Stimulated activated effector memory CD8-positive, alpha-beta T cell treated with anti-CD3 and anti-CD28 coated beads, Interleukin-12 subunit alpha, Interleukin-12 subunit beta, amount 100 ng/mL, for 72 hours (primary cell): ENCODE measurements at regions not wholly inside any gene's neighbourhood (a gene's known extent, or its start where the extent isn't known, plus 50 kb on each side); places are given as distances from the start of the nearest gene placed in this dataset.

Experiments
- ATAC-seq: fragments of 150-1000 bp; cut with Tn5 transposase; 2 replicates; pipeline ENCODE4 v1.10.0; 2021
- DNase-seq, 2 donors: peaks; one replicate each; pipeline ENCODE4 v3.0.0; 2021 to 2022; ENCODE audit warnings: low spot score in 2 of 2
- H3K27ac Mint-ChIP-seq: one replicate; pipeline ENCODE4 v1.8.0; 2022; ENCODE audit warnings: mild to moderate bottlenecking, mixed read lengths
- H3K36me3 Mint-ChIP-seq: one replicate; pipeline ENCODE4 v1.8.0; 2022; ENCODE audit warnings: mild to moderate bottlenecking, mixed read lengths
- H3K4me1 Mint-ChIP-seq: one replicate; pipeline ENCODE4 v1.8.0; 2022; ENCODE audit warnings: mixed read lengths
- H3K4me3 Mint-ChIP-seq: one replicate; pipeline ENCODE4 v1.8.0; 2022; ENCODE audit warnings: mild to moderate bottlenecking, mixed read lengths
- H3K9me3 Mint-ChIP-seq: one replicate; pipeline ENCODE4 v1.8.0; 2022; ENCODE audit warnings: mixed read lengths

DNA sequence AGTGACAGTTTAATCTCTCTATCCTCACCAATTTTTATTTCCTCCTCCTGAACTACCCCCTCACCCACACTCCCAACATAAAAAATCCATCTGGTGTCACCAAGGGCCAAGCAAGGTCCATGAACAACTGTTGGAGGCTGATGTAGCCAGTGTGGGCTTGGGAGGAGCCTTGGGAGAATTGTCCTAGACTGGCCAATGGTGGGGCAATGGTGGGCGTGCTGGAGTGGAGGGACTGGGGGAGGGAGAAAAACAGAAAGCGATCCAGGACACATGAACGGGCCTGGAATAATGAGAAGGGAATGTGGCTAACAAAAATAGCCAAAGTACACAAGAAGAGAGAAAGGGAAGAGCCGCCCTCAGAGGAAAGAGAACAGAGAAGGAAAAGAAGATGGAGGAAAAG is 272.6 kb downstream of the ENC1 start:
- no peaks in the 10 kb centered on the region for H3K36me3 Mint-ChIP-seq
- ATAC-seq, result no peak
- no peak overlapping the region for H3K4me3 Mint-ChIP-seq
- no peak overlapping the region for H3K27ac Mint-ChIP-seq
- H3K9me3 Mint-ChIP-seq, result no peaks in the 10 kb centered on the region
- no peak for DNase-seq
- H3K4me1 Mint-ChIP-seq, result no peaks in the 10 kb centered on the region

DNA sequence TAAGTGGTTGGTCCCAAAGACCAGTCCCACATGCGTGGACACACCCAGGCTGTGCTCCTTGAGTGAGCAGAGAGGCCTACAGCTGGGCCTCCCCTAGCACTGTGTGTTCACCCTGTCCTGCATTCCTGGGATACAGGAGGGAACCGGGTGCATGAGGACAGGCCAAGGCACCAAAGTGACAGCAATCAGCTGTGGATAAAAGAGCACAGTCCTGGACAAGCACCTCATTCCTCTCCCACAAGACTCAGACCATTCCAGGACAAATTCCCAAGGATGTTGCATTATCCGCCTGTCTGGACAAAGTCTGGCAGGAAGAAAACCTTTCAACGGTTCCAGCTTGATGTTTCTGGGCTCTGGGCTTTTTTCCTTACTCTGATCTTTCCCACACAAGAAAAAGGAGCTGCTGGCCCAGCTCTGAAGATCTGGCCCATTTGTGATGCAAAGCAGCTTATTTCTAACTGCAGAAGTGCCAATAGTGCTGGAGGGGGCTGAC is 273.2 kb downstream of the ENC1 start:
- Mint-ChIP-seq H3K36me3 (no peaks in the 10 kb centered on the region), H3K4me1 (no peaks in the 10 kb centered on the region)
- ATAC-seq, result no peak

DNA sequence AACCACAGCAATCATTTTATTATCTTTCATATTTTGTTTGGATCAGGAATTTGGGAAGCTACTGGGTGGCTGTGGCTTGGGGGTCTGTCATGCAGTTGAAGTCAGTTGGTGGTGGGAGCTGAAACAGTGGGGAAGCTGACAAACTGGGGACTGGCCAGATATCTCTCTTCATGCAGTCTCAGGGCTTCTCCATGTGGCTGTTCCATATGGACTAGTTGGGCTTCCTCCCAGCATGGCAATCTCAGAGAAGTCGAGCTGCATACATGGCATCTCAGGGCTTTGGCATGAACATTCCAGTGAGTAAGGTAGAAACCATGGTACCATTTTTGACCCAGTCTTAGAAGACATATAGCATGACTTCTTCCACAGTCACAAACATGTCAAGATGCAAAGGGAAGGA is 274.8 kb downstream of the ENC1 start:
- Mint-ChIP-seq H3K36me3 (no peaks in the 10 kb centered on the region), H3K4me3 (no peak overlapping the region), H3K27ac (no peak overlapping the region), H3K9me3 (no peaks in the 10 kb centered on the region), H3K4me1 (no peaks in the 10 kb centered on the region)
- ATAC-seq (no peak), DNase-seq (no peak)

More for the DNA sequence above, 273.2 kb downstream of the ENC1 start:
- Mint-ChIP-seq H3K27ac (no peak overlapping the region), H3K9me3 (no peaks in the 10 kb centered on the region), H3K4me3 (no peak overlapping the region)
- no peak for DNase-seq

DNA sequence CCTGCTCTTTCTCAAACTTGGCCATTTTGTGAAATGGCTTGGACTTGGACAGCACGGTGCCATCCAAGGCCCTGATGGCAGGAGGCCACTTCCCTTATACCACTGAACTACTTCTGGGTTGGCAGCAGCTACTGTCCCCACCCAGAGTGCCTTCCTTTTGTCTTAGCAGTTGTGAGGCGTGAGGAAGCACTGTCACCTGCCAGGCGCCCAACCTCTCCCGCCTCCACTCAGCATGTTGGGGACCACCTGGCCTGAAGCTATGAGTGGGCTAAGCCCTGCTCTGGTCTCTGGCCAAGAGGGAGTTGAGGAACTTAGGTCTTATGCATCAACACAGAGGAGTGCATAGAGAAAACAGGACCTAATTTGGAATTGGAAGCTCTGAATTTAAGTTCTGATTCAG is 276.0 kb downstream of the ENC1 start:
- Mint-ChIP-seq H3K27ac (no peak overlapping the region), H3K9me3 (no peaks in the 10 kb centered on the region), H3K36me3 (no peaks in the 10 kb centered on the region), H3K4me1 (no peaks in the 10 kb centered on the region), H3K4me3 (no peak overlapping the region)
- DNase-seq, result no peak
- ATAC-seq, result no peak

DNA sequence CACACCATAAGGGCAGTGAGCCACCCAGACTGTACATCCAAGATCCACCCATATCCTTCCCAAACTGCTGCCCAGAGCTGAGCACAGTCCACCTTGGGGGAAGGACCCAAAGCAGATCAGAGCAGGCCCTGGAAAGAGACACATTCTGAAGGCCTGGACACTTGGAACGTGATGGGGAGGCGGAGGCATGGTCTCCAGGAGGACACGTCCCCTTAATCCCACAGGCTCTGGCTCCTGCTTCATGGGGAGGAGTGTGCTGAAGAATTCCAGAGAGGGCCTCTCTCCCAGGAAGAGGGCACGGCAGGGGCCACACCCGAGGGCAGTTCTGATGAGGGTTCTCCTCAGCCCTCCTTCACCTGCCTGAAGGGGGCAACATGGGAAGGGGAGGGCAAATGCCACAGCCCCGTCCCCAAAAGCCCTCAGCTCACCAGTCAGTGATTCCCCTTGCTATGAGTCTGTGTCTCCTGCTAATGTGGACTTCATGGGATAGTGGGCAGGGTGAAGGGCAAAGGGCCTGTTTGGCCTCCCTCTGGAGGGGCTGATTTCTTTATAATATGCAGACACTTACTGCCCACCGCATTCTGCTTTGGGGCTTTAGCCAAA is 276.8 kb downstream of the ENC1 start:
- H3K36me3 Mint-ChIP-seq, result no peaks in the 10 kb centered on the region
- H3K4me3 Mint-ChIP-seq, result no peak overlapping the region
- H3K9me3 Mint-ChIP-seq, result no peaks in the 10 kb centered on the region
- ATAC-seq, result no peak
- no peak overlapping the region for H3K27ac Mint-ChIP-seq
- DNase-seq, result no peak
- H3K4me1 Mint-ChIP-seq, result no peaks in the 10 kb centered on the region

DNA sequence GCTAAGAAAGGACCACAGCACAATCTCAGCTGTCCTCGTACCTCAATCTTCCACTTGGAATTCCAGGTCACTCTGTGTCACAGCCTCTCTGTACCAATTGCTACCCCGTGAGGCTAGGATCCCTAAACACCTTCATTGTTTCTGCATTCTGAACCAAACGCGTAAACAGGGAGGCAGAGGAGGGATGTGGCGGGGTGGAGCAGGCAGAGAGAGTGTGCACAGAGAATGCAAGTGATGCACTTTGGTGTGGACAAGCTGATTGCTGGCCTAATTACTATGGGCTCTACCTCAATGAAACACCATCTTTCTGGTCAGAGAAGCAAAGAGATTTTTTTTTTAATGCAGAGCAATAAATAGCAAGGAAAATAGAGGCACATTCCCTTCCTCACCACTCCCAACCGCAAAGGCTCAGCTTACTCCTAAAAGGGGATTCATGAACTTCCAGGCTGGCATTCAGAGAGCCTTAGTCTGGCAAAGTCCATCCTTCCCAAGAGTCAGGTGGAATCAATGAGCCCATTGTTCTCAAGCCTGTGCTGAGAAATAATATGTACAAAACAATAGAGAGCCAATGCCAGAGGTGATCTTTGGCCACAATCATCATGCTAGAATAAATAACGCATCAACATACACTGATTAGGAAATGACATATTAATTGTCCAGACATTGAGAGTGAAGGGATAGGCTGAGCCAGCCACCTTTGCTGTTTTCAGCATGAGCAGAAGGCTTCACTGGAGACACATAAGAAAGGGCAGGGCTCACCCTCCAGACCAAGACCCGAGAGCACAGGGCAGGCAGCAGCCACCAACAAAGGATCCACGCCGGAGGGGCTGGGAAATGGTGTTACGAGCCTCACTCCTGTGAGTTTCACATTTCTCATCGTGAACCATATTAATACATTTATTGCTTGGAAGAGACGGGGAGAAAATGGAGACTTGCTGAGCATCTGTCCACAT is 278.8 kb downstream of the ENC1 start:
- H3K9me3 Mint-ChIP-seq, result no peaks in the 10 kb centered on the region
- no peaks in the 10 kb centered on the region for H3K4me1 Mint-ChIP-seq
- H3K27ac Mint-ChIP-seq, result no peak overlapping the region
- ATAC-seq, result no peak
- no peak for DNase-seq
- no peaks in the 10 kb centered on the region for H3K36me3 Mint-ChIP-seq
- no peak overlapping the region for H3K4me3 Mint-ChIP-seq

DNA sequence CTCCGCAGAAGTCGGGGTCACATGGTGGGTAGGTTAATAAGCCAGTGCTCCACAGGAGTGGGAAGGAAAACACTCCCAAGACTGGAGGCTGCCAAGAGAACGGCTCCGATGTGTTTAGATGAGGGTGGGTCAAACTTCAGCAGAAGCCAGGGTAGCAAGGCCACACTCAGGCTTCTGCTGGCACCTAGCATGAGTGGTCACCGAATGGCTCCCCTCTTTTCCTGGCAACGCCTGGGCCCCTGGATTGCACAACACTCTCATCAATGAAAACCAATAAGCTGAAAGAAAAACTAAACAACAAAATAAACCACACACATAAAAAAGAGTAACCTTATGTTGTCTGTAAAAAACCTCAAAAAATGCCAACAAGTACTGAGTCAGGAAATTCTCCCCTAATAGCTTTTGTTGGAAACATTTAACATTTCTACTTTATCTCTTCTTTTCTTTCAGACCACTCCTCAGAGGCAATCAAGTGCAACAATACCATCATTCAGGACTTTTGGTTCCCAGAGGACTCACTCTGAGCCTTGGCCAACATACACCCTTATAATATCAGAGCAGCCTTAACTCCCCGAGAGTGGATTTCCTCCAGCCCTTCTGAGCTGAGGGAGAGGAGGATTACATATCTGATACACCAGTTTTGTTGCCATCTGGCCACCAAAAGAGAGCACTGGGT is 279.9 kb downstream of the ENC1 start:
- H3K27ac Mint-ChIP-seq, result no peak overlapping the region
- no peaks in the 10 kb centered on the region for H3K4me1 Mint-ChIP-seq
- DNase-seq, result no peak
- no peaks in the 10 kb centered on the region for H3K36me3 Mint-ChIP-seq
- no peak for ATAC-seq
- no peak overlapping the region for H3K4me3 Mint-ChIP-seq
- no peaks in the 10 kb centered on the region for H3K9me3 Mint-ChIP-seq

DNA sequence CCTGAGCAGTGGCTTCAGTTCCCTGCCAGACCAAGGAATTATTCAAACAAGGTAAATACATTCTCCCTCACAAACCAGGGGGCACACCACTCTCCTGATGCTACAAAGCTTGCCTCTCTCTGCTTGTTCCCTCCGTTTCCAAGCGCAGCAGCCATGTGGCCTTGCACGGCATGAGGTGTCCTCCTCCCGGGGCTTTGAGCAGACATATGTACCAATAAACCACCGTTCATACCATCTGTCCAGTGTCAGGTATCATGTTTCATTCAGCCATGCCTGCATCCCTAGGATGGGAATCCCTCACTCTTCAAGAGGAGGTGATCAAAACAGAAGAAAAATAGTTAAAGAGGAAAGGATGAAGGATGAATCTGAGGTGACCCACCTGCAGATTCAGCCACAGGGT is 282.7 kb downstream of the ENC1 start:
- no peak overlapping the region for H3K4me3 Mint-ChIP-seq
- no peak overlapping the region for H3K27ac Mint-ChIP-seq
- DNase-seq, result no peak
- no peak for ATAC-seq
- no peaks in the 10 kb centered on the region for H3K4me1 Mint-ChIP-seq
- no peaks in the 10 kb centered on the region for H3K9me3 Mint-ChIP-seq
- no peaks in the 10 kb centered on the region for H3K36me3 Mint-ChIP-seq

DNA sequence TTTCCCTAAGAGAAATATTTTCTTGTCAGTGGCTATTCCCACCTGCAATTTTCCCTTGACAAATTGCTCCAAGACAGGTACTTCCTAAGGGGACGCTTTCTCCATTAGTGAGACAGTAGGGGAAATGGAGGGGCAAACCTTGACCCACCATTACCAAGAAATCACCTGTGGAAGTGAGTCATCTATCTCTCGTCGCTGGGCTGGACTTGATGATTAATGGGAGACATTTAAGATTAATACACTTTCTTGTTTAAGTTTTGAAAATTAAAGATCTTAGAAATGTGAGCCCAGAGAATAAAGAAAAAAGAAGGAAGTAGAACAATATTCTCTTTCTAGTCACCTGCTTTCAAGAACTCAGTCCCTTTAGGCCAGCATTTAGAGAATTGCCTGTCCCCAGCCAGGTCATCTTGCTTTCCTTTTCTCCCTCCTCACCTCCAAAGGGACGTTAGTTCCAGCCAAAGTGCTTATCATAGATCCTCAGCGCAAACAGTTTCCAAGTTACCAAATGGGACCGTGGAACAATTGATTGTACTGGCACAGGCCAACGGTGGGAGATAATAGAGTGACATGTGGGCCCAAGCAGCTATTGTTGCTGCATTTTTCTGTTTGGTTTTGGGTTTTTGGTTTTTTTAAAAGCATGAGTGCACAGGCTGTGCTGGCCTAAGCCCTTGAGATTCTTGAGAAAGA is 284.4 kb downstream of the ENC1 start:
- Mint-ChIP-seq H3K9me3 (no peaks in the 10 kb centered on the region), H3K4me1 (no peaks in the 10 kb centered on the region), H3K36me3 (no peaks in the 10 kb centered on the region), H3K27ac (no peak overlapping the region), H3K4me3 (no peak overlapping the region)
- ATAC-seq (no peak), DNase-seq (no peak)

DNA sequence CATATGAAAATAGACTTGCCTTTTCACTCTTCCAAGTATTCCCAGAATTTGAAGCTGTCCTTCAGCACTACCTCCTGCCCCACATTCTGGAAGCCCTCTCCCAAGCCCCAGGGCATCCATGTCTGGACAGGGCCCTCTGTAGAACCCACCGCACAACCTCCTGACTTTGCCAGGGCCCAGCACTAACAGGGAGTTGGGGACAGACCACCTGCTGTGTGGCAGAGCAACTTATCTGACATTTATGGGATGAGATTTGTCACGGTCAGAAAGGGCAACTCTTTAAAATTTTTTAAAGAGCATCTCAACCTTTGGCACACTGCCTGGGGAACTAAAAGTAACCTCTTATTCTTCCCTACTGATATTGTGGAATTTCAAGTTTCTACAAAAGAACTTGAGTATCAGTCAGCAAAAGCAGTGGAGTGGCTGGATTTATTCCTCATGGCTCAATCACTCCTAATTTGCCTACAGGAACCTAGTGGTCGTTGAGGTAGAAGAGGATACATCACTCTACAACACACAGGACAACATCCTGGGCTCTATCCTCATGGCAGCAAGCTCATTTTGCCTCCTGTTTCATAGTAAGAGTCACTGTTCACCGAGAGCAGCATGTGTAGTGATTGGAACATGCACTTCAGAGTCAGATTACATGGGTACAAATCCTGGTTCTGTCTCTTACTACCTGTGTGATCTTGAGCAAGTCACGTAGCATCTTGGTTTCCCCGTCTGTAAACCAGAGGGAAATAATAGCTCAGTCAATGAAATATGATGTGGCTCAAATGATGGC is 285.3 kb downstream of the ENC1 start:
- no peak overlapping the region for H3K27ac Mint-ChIP-seq
- no peak for DNase-seq
- ATAC-seq, result no peak
- H3K4me3 Mint-ChIP-seq, result no peak overlapping the region
- no peaks in the 10 kb centered on the region for H3K36me3 Mint-ChIP-seq
- no peaks in the 10 kb centered on the region for H3K4me1 Mint-ChIP-seq
- H3K9me3 Mint-ChIP-seq, result no peaks in the 10 kb centered on the region

DNA sequence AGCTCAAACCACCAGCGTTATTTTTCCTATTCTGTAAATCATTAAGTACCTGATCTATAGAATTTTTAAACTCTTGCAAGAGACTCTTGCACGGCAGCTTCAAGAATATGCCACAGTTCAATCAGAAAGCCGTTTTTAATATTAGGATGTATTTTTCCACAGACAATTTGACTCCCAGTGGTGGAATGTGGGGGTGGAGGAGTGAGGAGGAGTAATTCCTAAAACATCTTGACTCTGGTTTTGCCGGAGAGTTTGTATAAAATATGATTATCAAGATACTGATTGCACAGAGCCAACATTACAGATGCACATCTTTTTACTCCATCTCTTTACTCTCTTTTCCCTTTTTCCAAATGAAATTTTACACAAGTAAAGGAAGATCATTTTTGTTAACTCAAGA is 288.3 kb downstream of the ENC1 start:
- Mint-ChIP-seq H3K36me3 (no peaks in the 10 kb centered on the region), H3K27ac (no peak overlapping the region), H3K4me3 (no peak overlapping the region), H3K4me1 (no peaks in the 10 kb centered on the region), H3K9me3 (peaks cover 4% of the 10 kb centered on the region)
- no peak for ATAC-seq
- no peak for DNase-seq

DNA sequence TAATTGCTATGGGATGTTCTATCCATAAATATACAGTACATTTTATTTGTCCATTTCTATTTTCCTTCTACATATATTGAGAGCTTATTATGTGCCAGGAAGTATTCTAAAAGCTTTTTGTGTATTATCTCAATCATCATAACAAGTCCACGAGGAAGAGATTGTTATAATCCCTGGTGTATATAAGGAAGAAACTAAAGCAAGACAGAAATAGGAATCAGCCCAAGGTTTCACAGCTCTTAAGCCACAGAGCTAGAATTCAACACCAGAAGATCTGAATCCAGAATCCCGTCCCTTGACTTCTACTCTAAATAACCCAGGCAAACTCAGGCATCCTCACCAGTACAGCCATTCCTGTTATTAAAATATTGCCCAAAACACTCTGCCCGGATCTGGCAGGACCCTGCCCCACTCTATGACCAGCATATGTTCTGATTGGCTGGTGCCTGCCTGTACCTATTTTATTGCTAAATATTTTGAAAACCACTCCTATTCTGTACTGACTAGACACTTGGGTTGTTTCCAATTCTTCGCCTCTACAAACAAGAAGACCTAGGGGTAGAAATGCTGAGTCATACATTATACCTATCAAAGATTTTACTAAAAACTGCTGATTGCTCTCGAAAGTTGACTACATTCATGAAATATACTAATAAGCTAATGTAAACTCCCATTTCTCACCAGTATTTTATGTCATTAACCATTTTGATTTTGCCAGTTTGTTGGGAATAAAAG is 297.4 kb downstream of the ENC1 start:
- H3K27ac Mint-ChIP-seq, result no peak overlapping the region
- no peaks in the 10 kb centered on the region for H3K36me3 Mint-ChIP-seq
- ATAC-seq, result no peak
- DNase-seq, result no peak
- H3K4me3 Mint-ChIP-seq, result no peak overlapping the region
- peaks cover 3% of the 10 kb centered on the region for H3K9me3 Mint-ChIP-seq
- H3K4me1 Mint-ChIP-seq, result no peaks in the 10 kb centered on the region

DNA sequence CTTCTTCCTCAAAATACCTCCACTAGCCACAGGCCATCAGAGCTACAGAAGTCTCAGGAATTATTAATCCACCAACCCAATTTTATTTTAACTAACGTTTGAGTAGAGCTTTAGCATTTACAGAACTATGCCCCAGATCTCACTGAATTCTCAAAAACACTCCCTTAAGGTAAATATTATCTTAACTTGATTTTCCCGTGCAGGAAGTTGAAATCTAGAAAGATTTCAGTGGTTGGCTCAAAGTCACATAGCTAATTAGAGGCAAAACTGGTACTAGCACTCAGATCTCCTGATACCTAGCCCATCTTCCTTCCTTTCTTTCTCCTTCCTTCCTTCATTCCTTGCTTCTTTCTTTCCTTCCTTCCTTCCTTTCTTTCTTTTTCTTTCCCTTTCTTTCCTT is 298.3 kb downstream of the ENC1 start:
- no peak for DNase-seq
- no peak overlapping the region for H3K27ac Mint-ChIP-seq
- ATAC-seq, result no peak
- H3K36me3 Mint-ChIP-seq, result no peaks in the 10 kb centered on the region
- no peak overlapping the region for H3K4me3 Mint-ChIP-seq
- no peaks in the 10 kb centered on the region for H3K9me3 Mint-ChIP-seq
- H3K4me1 Mint-ChIP-seq, result no peaks in the 10 kb centered on the region

DNA sequence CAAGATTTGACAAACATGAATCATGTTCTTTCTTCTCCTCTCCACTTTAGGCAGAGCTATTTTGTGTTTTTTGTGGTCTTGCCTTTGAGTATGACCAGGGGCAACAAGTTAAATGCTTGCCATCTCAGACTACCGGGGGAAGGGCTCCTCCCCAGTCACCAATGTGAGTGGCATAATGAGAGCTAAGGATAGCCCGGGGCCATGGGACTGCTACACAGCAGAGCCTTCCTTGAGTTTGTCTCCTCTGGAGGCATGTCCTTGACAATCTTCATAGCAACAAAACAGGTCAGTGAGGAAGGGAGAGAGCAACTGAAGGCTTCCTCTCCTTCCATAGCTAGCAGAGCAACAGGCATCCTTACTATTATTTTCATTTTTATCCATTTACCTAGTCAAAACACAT is 299.3 kb downstream of the ENC1 start:
- H3K4me3 Mint-ChIP-seq, result no peak overlapping the region
- H3K9me3 Mint-ChIP-seq, result no peaks in the 10 kb centered on the region
- peak; percentile 21 for ATAC-seq
- DNase-seq, result no peak
- H3K4me1 Mint-ChIP-seq, result no peaks in the 10 kb centered on the region
- H3K27ac Mint-ChIP-seq, result no peak overlapping the region
- no peaks in the 10 kb centered on the region for H3K36me3 Mint-ChIP-seq
